ENCODE measurements at regions not wholly inside any gene's neighbourhood (a gene's known extent, or its start where the extent isn't known, plus 50 kb on each side); places are given as distances from the start of the nearest gene placed in this dataset.

GRCh38 chr6:4017834-4018170 is 61.1 kb downstream of the FAM217A start:
- no peaks in the 10 kb centered on the region for H3K9me3 ChIP-seq (replicated peaks; ENCODE audit: control insufficient read depth, insufficient read depth, low read depth, low read length)
- no peak for FAIRE-seq
- in situ Hi-C loops (cut with MboI) = loop anchor here (10.0 kb wide), 1 partner anchor 743 kb away; no protein-coding TSS in a partner anchor
- no peaks in the 10 kb centered on the region for H3K9me1 ChIP-seq (ENCODE audit: control insufficient read depth, insufficient read depth, low read length)
- H2AFZ ChIP-seq (ENCODE audit: low read depth, low read length) = peak overlapping the region; percentile 67
- H3K79me2 ChIP-seq (ENCODE audit: control insufficient read depth, insufficient read depth, low read length) = peaks cover 90% of the 10 kb centered on the region
- H3K9ac ChIP-seq (ENCODE audit: insufficient read depth in 1 of 2, low read depth in 2 of 2, low read length in 2 of 2) = peak overlapping the region; percentile 93 to 94
- peak overlapping the region; percentile 90 for H3K27ac ChIP-seq (ENCODE audit: extremely low read depth, low read depth, low read length)
- intact Hi-C loops (cut with micrococcal nuclease) = no loop called here
- DNase-seq (ENCODE audit: extremely low read depth in 1 of 4, low spot score in 3 of 4) = peak in 1 of 4 experiments; percentile 51
- POLR2A ChIA-PET = interaction anchor here (0.6 to 2.5 kb wide), 9 partner anchors 10 to 726 kb away, joined by 3 to 7 read pairs (median 3); no protein-coding TSS in a partner anchor
- BruUV-seq (replicated peaks) = no TSS peak
- 0% methylated on average over 9 of the region's 9 CpGs for WGBS (ENCODE audit: insufficient coverage, low coverage, missing lambda C conversion rate)
- H3K4me1 ChIP-seq (replicated peaks in 1 of 2; ENCODE audit: control insufficient read depth in 2 of 2, insufficient read depth in 2 of 2, low read length in 2 of 2) = peaks cover 8 to 10% of the 10 kb centered on the region in 2 experiments
- CTCF ChIA-PET (ENCODE audit: low intra/inter-chr PET ratio) = interaction anchor here (1.2 kb wide), 1 partner anchor 28 kb away, joined by 3 read pairs; no protein-coding TSS in a partner anchor
- no peak for ATAC-seq
- H3K36me3 ChIP-seq (ENCODE audit: control insufficient read depth, insufficient read depth, low read length) = peaks cover 22% of the 10 kb centered on the region; the same call in 2 of the 3 replicates
- H3K4me3 ChIP-seq = peak overlapping the region; percentile 80
- peak overlapping the region; percentile 79 for H3K4me2 ChIP-seq (ENCODE audit: insufficient read depth, low read length)
- peaks cover 8% of the 10 kb centered on the region for H4K20me1 ChIP-seq (replicated peaks; ENCODE audit: control insufficient read depth, insufficient read depth, low read length)
- H3K27me3 ChIP-seq (ENCODE audit: control insufficient read depth in 2 of 2, insufficient read depth in 2 of 2, low read length in 2 of 2) = no peaks in the 10 kb centered on the region
- TF ChIP-seq ZBTB2 (IDR thresholded peaks at IDR 0.05) (no peak), PHF8 (IDR thresholded peaks at IDR 0.05; ENCODE audit: borderline replicate concordance, low read length) (no peak), ZNF146 (CRISPR knock-in tag; IDR thresholded peaks at IDR 0.05; ENCODE audit: unreplicated experiment) (no peak), PML (IDR thresholded peaks at IDR 0.05; ENCODE audit: low read length) (no peak), HES1 (IDR thresholded peaks at IDR 0.05; ENCODE audit: low read depth) (peak; percentile 15; the same call in 1 of the 2 replicates), CXXC5 (CRISPR knock-in tag; IDR thresholded peaks at IDR 0.05) (no peak), GATAD2A (IDR thresholded peaks at IDR 0.05) (no peak), ZC3H4 (CRISPR knock-in tag; IDR thresholded peaks at IDR 0.05; ENCODE audit: borderline replicate concordance) (no peak), MBD1 (CRISPR knock-in tag; IDR thresholded peaks at IDR 0.05) (no peak), KLF1 (tag; IDR thresholded peaks at IDR 0.05) (no peak), MLX (CRISPR knock-in tag; conservative IDR thresholded peaks at IDR 0.05) (no peak), NCOA2 (IDR thresholded peaks at IDR 0.05; ENCODE audit: partially characterized antibody in 2 of 2) (no peak), ZNF140 (CRISPR knock-in tag; IDR thresholded peaks at IDR 0.05) (no peak), DIDO1 (tag; IDR thresholded peaks at IDR 0.05; ENCODE audit: low read depth) (no peak), DEAF1 (CRISPR knock-in tag; IDR thresholded peaks at IDR 0.05) (no peak), BDP1 (IDR thresholded peaks at IDR 0.05; ENCODE audit: insufficient read depth, insufficient read length) (no peak)
